K562 (cell line): ENCODE measurements at regions not wholly inside any gene's neighbourhood (a gene's known extent, or its start where the extent isn't known, plus 50 kb on each side); places are given as distances from the start of the nearest gene placed in this dataset.

Experiments used
- ILK ChIP-seq: fragments of 450-650 bp; IDR thresholded peaks from 2 replicates; pipeline ENCODE4 v1.6.1; 2016; ENCODE audit warnings: missing genetic modification characterization, low read depth, mild to moderate bottlenecking, missing compliant biosample characterization, moderate library complexity, borderline replicate concordance
- ZNF274 ChIP-seq: IDR thresholded peaks from 2 replicates; pipeline ENCODE4 v1.6.1; 2011; ENCODE audit warnings: low read depth, mild to moderate bottlenecking, low read length, moderate library complexity, borderline replicate concordance
- TF ChIP-seq, protein P1 (sequence below): sonication (generic); formaldehyde crosslinking; IDR thresholded peaks from 2 replicates; pipeline ENCODE4 v1.8.0; 2022; ENCODE audit warnings: mild to moderate bottlenecking, low read depth, missing genetic modification reagents
- TF ChIP-seq, protein P2 (sequence below), 3 experiments: IDR thresholded peaks in 2 of 3; conservative IDR thresholded peaks in 1 of 3; 2 replicates each; pipeline ENCODE4 v1.5.1; 2011 to 2012; ENCODE audit warnings: low read length in 3 of 3, mild to moderate bottlenecking in 3 of 3, control low read depth in 2 of 3, improper control_type of control experiment in 1 of 3, inconsistent platforms in 1 of 3, low read depth in 1 of 3, mixed read lengths in 1 of 3, moderate library complexity in 1 of 3; ENCODE audit not compliant: insufficient read depth in 2 of 3

- TF ChIP-seq, protein P1, sequence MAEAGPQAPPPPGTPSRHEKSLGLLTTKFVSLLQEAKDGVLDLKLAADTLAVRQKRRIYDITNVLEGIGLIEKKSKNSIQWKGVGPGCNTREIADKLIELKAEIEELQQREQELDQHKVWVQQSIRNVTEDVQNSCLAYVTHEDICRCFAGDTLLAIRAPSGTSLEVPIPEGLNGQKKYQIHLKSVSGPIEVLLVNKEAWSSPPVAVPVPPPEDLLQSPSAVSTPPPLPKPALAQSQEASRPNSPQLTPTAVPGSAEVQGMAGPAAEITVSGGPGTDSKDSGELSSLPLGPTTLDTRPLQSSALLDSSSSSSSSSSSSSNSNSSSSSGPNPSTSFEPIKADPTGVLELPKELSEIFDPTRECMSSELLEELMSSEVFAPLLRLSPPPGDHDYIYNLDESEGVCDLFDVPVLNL (CRISPR knock-in tag), result no peak
- TF ChIP-seq ZNF274, result no peak
- TF ChIP-seq, protein P2, sequence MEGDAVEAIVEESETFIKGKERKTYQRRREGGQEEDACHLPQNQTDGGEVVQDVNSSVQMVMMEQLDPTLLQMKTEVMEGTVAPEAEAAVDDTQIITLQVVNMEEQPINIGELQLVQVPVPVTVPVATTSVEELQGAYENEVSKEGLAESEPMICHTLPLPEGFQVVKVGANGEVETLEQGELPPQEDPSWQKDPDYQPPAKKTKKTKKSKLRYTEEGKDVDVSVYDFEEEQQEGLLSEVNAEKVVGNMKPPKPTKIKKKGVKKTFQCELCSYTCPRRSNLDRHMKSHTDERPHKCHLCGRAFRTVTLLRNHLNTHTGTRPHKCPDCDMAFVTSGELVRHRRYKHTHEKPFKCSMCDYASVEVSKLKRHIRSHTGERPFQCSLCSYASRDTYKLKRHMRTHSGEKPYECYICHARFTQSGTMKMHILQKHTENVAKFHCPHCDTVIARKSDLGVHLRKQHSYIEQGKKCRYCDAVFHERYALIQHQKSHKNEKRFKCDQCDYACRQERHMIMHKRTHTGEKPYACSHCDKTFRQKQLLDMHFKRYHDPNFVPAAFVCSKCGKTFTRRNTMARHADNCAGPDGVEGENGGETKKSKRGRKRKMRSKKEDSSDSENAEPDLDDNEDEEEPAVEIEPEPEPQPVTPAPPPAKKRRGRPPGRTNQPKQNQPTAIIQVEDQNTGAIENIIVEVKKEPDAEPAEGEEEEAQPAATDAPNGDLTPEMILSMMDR (IDR thresholded peaks at IDR 0.05 in 2 of 3, conservative IDR thresholded peaks at IDR 0.05 in 1 of 3; ENCODE audit: insufficient read depth in 2 of 3, low read depth in 1 of 3, low read length in 3 of 3), result no peak
- no peak for TF ChIP-seq ILK (tag)
Measured at GRCh38 chr1:197841883-197842553, 60.4 kb upstream of the C1orf53 start.
